ENCODE measurements at regions not wholly inside any gene's neighbourhood (a gene's known extent, or its start where the extent isn't known, plus 50 kb on each side); places are given as distances from the start of the nearest gene placed in this dataset.
A peak's percentile ranks its signal among the peaks of the same experiment; 100 is the strongest.

DNA sequence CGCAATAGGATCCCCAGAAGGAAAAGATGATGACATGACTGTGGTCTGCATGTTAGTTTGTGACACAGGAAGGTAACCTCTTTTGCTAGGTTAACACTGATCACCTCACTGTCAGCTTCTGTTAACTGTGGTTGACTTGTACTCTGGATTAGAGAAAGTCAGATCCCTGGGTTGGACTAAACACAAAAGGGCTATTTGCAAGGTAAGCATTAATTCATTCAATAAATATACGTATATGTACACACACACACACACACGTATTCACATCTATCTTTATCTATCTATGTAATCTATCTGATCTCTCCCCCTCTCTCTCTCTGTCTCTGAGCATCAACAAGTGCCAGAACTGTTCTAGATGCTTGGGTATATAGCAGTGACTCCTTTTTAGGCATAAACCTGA is 136.1 kb upstream of the SNX19 start:
- DNase-seq (ENCODE audit: low spot score): no peak

DNA sequence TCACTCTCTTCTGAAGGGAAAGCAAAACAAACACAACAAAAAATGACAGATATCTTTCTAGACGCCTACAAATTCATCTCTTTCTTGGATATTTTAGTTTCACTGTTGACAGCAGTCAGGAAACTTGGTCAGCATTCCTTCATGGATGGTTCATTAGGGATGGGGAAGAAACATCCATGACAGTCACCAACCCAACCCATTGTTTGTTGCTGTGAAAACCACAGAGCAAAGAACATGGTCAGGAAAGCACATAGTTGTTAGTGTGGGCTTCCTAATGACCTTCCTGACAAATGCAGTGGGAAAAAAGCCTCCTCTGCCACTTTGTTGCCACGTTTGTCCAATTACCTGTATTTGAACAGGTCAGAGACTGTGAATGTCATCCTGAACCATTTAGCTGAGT is 139.8 kb upstream of the SNX19 start:
- DNase-seq (ENCODE audit: low spot score): no peak

- no peak for DNase-seq (ENCODE audit: low spot score)
Measured at GRCh38 chr11:131063638-131064037, 147.4 kb upstream of the SNX19 start.

DNA sequence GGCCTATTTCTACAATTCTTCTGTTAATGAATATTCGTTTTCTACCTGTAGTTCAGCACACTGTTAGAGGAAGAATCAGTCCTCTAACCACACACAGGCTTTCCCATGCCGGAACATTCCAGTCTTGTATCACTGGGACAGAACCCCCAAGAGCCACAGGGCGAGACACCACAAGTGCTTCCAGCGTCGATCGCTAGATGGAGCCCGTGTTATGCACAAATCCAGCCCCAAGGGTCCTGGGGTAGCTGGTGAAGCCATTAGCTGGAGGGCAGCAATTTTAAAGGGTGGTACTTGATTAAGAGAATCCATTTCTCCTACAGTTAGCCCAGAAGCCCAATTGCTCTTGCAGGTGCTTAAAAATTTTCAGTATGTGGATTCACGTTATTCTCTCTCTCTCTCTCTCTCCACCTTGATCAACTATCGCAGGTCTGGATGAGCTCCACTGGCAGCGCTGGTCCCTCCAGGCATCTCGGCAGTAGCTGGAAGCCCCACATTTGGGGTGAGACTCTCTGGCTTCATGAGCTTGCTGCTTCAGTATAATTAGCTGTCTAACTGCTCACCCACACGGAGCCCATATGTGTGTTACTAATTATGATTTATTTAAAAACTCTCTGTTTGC is 148.2 kb upstream of the SNX19 start:
- peak; percentile 37 for DNase-seq (ENCODE audit: low spot score)

GRCh38 chr11:131065435-131066413 is 149.4 kb upstream of the SNX19 start:
- no peak for DNase-seq (ENCODE audit: low spot score)

DNA sequence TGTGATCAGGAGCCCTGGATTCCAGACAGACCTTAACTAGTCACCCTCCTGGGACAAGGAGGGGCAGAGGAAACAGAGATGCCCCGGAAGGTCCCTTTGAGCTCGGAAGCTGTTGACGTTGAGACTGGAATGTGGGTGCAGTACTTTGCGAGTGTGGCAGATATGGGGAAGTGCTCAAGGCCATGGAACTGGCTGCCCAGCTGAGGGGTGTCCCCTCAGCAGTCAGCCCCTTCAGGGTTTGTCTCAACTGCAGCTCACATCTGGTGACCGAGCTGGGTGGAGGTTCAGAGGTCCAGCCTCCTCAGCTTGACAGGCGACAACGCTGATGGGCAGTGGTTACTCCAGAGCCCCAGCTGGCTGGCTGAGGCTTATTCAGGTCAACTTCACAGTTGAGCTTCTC is 150.3 kb upstream of the SNX19 start:
- DNase-seq (ENCODE audit: low spot score): no peak

DNA sequence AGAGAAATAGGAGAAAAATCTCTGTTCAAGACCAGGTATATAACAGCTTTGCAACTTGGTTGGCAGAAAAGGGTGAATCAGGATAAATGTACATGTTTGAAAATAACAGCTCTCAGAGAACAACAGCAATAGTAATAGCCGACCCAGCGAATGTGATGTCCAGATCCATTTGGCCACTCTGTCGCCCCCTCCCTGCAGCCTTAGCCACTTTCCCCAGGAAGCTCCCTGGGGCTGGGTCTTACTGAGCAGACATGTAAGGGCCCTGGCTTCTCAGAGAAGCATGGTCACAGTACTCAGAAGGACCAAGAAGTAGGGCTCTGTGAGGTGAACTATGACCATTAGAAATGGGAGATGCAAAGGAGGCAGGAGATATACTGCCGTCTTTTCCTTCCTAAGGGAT is 154.1 kb upstream of the SNX19 start:
- no peak for DNase-seq (ENCODE audit: low spot score)

DNA sequence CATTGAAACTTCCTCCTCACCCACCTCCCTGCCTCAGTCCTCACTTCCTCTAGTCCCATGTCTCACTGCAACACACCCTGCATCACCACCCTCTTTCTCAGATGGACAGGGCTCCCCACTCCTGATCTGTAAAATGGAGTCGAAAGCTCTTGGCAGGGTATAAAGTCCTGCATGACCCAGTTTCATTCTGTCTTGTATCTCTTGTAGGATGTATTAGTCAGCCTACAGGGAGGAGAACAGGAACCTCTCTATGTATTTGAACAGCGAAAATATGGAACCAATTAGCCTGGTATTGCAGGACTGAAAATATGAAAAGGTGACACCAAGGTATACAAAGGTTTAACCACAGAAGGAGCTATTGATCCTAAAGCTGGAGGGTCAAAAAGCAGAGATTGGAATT is 156.9 kb upstream of the SNX19 start:
- DNase-seq (ENCODE audit: low spot score): no peak

DNA sequence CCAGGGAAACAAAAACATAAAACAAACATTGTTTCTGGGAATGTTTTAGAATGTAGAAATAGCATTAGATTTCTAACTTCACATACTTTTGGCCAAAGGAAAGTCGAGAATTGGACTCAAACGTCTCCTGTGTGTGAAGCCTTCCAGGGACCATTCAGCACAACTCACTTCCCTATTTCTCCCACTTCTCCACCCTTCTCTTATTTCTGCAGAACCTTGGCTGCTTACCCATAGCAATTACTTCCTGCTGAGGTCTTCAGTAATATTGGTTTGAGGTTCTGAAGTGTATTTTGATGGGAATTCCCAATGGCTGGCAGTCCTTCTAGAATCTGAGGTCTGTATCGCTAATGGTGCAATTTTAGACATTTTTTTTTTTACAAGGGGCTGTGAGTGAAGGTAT is 158.3 kb upstream of the SNX19 start:
- no peak for DNase-seq (ENCODE audit: low spot score)

DNA sequence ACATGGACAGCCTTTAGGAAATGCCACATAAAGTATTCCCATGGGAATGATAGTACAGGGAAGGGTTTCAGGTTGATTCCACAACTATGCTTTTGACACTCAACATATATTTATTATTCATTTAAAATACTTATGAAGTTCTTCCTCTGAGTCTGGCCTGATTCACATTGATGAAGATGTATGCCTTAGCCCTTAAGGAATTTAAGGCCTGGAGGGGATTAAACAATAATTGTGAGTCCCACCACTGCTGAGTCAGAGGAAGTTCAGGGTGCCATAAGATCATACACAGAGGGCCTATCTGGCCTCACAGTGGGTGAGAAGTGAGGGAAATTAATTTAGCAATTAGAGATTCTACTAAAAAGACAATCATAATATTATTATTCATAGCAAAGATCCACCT is 161.1 kb upstream of the SNX19 start:
- DNase-seq (ENCODE audit: low spot score): no peak

- DNase-seq (ENCODE audit: low spot score): no peak
Measured at GRCh38 chr11:131079036-131079435, 162.8 kb upstream of the SNX19 start.

DNA sequence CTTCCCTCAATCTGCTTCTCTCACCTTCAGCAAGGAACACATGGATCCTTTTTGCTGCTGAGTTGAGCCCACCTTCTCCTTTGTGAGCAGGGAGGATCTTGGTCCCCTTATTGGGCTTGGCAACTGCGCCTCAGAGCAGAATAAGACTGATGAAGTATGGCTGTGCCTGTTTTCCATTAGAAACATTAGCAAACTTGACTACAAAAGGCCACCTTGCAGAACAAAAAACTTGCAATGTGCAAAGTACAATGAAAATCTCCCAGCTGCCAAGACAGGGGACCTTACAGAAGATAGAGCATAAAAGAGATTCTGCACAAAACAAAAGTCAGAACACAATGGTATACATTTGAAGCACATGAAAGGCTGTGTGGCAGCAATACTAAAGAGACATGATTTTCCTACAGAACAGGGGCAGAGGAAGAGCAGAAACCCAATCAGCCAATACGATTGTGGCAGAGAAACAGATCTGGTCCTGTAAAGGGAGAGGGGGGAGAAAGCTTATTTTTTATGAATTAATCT is 173.5 kb upstream of the SNX19 start:
- DNase-seq (ENCODE audit: low spot score): no peak

DNA sequence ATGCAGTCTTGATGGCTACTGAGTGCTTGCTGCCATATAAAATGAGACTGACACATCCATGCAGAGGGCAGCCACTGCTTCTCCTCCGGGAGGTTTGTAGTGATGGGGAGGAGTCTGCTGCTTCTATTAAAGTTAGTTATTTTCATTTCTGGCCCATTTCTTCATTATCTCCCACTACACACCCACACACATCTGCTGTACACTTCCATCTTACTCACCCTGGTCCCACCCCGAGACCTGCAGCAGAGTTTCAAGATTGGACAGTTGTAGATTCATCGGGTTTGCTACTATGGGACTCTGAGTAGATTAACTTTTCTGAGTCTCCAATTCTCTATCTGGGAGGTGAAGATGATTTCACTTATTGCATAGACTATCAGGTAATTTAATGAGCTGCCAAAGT is 176.2 kb upstream of the SNX19 start:
- DNase-seq (ENCODE audit: low spot score): no peak

DNA sequence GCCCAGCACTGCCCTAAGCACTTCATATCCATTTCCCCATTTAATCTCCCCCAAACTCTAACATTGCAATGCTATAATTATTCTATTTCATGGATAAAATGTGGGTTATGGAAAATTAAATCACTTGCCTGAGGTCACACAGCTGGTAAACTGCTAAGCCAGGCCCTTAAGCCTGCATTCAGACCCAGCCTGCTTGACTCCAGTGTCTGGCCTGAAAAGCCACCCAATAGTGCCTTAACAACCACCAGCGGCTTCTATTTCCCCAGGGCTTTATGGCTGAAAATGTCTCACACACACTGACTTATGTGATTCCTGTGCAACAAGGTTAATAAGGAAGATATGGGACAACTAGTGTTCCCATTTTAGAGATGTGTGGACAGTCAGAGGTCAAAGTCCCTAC is 178.5 kb upstream of the SNX19 start:
- DNase-seq (ENCODE audit: low spot score): no peak

DNA sequence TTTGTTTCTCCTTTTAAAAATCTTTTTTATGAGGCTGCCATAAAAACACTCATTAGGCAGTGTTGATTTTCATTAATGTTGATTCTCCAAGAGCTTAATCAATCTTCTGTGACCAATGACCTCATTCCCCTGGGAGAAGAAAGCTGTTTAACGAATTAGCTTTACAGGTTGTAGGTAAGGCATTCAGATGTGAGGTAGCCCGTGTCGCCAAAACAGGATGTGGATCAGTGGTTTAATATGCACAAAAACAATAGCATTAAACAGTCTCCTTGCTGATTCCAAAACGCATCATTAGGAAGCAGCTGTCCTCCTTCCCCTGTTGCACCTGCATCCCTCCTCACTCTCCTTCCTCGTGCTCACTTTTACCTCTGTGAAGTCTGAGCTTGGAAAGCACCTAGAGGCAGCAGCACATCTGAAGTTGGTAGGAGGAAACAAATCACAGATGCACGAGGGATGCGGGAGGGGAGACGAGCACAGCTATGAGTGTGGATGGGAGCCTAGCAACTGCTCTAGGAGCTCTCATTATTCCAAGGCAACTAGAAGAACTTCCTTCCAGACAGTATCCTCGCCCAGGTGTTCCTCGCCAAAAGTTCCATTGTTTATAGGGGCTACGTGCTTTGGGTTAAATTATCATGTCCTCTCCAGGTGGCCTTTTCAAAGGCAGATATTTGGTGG is 179.4 kb upstream of the SNX19 start:
- DNase-seq (ENCODE audit: low spot score): no peak

- DNase-seq (ENCODE audit: low spot score): no peak
Measured at GRCh38 chr11:131099013-131099412, 182.7 kb upstream of the SNX19 start.

DNA sequence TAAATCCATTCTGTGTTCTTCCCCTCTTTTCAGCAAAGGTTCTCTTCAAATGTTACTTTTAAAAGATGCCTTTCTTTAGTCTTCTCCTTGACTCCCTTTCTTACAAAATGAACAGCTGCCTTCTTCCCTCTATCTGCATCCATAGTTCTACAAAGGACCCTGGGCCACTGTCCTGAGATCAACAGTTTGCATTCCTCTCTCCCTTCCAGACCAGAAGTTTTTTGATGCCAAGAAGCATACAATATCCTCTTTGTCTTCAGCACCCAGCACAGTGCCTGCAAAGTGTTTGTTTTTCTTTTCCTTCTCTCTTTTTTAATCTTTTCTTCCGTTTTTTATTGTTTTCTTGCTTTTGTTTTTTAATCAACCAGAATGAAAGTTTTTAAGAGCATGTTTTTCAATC is 183.5 kb upstream of the SNX19 start:
- no peak for DNase-seq (ENCODE audit: low spot score)

DNA sequence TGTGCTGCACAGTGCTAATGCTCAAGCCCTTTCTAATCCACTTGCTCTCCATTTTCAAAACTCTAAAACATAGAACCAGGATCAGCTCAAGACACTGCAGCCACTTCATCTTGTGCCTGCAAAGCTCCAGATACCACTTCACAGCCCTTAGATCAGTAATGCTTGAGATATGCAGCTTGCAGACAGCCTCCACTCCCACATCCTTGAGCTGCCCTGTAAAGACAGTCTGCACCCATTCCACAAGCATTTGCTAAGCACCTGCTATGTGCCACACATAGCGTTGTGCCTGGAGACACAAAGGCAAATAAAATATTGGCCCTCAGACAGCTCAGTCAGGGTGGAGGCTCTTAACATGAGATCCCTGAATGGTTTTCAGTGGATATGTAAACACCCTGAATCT is 192.5 kb upstream of the SNX19 start:
- no peak for DNase-seq (ENCODE audit: low spot score)

DNA sequence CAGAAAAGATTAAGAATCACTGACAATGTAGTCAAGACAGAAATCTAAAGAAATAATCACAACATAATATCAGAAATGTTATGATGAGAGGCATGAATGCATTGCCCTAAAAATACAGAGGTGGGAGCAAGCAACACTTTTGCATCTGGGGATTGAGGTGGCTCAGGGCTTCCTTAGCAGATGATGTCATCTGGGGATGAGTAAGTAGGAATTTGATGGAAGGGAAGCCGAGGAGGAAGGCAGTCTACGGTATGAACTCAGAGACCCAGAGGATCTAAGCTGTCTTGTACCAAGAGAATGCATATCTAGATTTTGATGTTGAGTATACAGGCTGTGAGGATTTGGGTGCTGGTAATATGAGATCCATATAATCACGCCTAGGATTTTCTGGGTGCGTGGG is 193.0 kb upstream of the SNX19 start:
- DNase-seq (ENCODE audit: low spot score): no peak

GRCh38 chr11:131109790-131110189 is 193.5 kb upstream of the SNX19 start:
- DNase-seq (ENCODE audit: low spot score): no peak

DNA sequence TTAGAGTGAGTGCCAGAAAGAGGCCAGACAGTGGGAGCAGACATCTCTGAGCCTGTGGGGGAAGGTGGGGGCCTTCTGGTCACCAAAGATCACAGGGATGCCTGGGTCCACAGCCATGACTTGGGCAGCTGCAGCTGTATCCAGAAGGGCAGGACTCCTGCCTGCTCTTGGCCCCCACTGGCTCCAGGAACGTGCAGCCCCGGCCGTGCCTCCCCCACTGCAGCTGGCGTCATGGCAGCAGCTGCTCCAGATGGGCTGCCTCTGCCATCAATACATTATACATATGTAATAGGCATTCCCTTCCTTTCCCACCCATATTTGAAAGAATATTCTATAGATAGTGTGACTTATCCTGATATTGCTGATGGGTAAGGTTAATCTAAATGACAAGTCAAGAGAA is 195.5 kb upstream of the SNX19 start:
- no peak for DNase-seq (ENCODE audit: low spot score)

DNA sequence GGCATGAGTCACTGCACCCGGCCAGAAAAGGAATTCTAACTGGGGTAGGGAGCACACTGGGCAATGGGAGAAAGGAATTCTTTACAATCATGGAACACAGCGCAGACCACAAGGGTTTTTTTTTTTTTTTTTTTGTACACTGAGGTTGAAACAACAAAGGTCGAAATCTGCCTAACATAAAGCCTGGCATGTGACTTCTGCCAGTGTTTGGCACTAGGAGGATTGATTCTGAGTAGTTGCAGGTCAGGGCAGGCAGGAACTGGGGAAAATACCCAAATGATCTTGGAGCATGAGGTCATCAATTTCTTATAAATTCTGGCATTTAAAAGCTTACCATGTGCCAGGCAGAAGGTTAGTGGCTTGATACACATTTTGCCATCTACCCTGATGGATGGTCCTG is 202.0 kb upstream of the SNX19 start:
- no peak for DNase-seq (ENCODE audit: low spot score)

Data from LoVo (cell line).